HepG2 (cell line): ENCODE measurements at regions not wholly inside any gene's neighbourhood (a gene's known extent, or its start where the extent isn't known, plus 50 kb on each side); places are given as distances from the start of the nearest gene placed in this dataset.

Experiments
- NFYB ChIP-seq: sonication (generic); formaldehyde crosslinking; IDR thresholded peaks from 2 replicates; pipeline ENCODE4 v1.4.0; 2020; ENCODE audit warnings: missing genetic modification reagents
- TFDP2 ChIP-seq: sonication (generic); formaldehyde crosslinking; IDR thresholded peaks from 2 replicates; pipeline ENCODE4 v1.4.0; 2020; ENCODE audit warnings: missing genetic modification reagents
- TP53 ChIP-seq: sonication (generic); formaldehyde crosslinking; conservative IDR thresholded peaks from 2 replicates; pipeline ENCODE4 v1.4.0; 2020; ENCODE audit warnings: missing genetic modification reagents
- TRIM24 ChIP-seq: sonication (generic); formaldehyde crosslinking; IDR thresholded peaks from 2 replicates; pipeline ENCODE4 v1.8.0; 2022; ENCODE audit warnings: mild to moderate bottlenecking, missing genetic modification reagents
- ZHX1 ChIP-seq: sonication (generic); formaldehyde crosslinking; IDR thresholded peaks from 2 replicates; pipeline ENCODE4 v1.8.1; 2022; ENCODE audit warnings: low read depth, mild to moderate bottlenecking, missing genetic modification reagents
- ZNF33B ChIP-seq: sonication (generic); formaldehyde crosslinking; IDR thresholded peaks from 2 replicates; pipeline ENCODE4 v1.5.1; 2020; ENCODE audit warnings: mild to moderate bottlenecking, missing genetic modification reagents

- TF ChIP-seq TFDP2 (CRISPR knock-in tag) (no peak), TRIM24 (CRISPR knock-in tag) (no peak), TP53 (CRISPR knock-in tag) (no peak), NFYB (no peak), ZHX1 (CRISPR knock-in tag) (no peak), ZNF33B (no peak)
These were observed 187.6 kb upstream of the ARGLU1 start for GRCh38 chr13:106755542-106755941.
